Spleen (tissue), 11 donors: ENCODE measurements at regions not wholly inside any gene's neighbourhood (a gene's known extent, or its start where the extent isn't known, plus 50 kb on each side); places are given as distances from the start of the nearest gene placed in this dataset.

Experiments used
- DNase-seq: peaks from one replicate; pipeline ENCODE4 v3.0.0-alpha.2; 2020
- H3K27ac ChIP-seq, 8 donors: fragments of 200-600 bp; sonication (generic) in 7 of 8; 1 replicate in 4 of 8; 2 replicates in 4 of 8; pipeline versions ENCODE4 v1.5.0 to v1.8.0; 2016 to 2021; ENCODE audit warnings: inconsistent platforms in 4 of 8, mild to moderate bottlenecking in 4 of 8, moderate library complexity in 1 of 8
- H3K27me3 ChIP-seq, 7 donors: fragments of 200-600 bp; sonication (generic) in 6 of 7; replicated peaks in 1 of 7; 1 replicate in 4 of 7; 2 replicates in 3 of 7; pipeline versions ENCODE4 v1.5.0 to v1.8.0; 2016 to 2021; ENCODE audit warnings: inconsistent platforms in 3 of 7, mild to moderate bottlenecking in 1 of 7
- H3K36me3 ChIP-seq, 6 donors: fragments of 200-600 bp; sonication (generic) in 5 of 6; 1 replicate in 4 of 6; 2 replicates in 2 of 6; pipeline versions ENCODE4 v1.5.0 to v1.8.0; 2016 to 2021; ENCODE audit warnings: inconsistent platforms in 2 of 6
- H3K4me1 ChIP-seq, 6 donors: fragments of 200-600 bp; sonication (generic) in 5 of 6; 1 replicate in 3 of 6; 2 replicates in 3 of 6; pipeline versions ENCODE4 v1.5.0 to v1.8.0; 2016 to 2021; ENCODE audit warnings: inconsistent platforms in 3 of 6
- H3K4me3 ChIP-seq, 8 donors: fragments of 200-600 bp; sonication (generic) in 7 of 8; 1 replicate in 4 of 8; 2 replicates in 4 of 8; pipeline versions ENCODE4 v1.5.0 to v1.8.0; 2016 to 2021; ENCODE audit warnings: inconsistent platforms in 4 of 8, mild to moderate bottlenecking in 4 of 8, moderate library complexity in 2 of 8
- H3K9me3 ChIP-seq, 8 donors: fragments of 200-600 bp; sonication (generic) in 7 of 8; 1 replicate in 4 of 8; 2 replicates in 4 of 8; pipeline versions ENCODE4 v1.5.0 to v1.8.0; 2016 to 2021; ENCODE audit warnings: inconsistent platforms in 4 of 8
- CTCF ChIP-seq, 11 experiments: fragments of 200-600 bp in 7 of 11; fragments of 450-650 bp in 4 of 11; sonication (generic) in 4 of 11; IDR thresholded peaks in 8 of 11; conservative IDR thresholded peaks in 3 of 11; 1 replicate in 7 of 11; 2 replicates in 4 of 11; pipeline versions ENCODE4 v1.4.0 to v1.8.0; 2016 to 2021; ENCODE audit warnings: antibody characterized with exemption in 11 of 11, inconsistent platforms in 4 of 11, mild to moderate bottlenecking in 1 of 11
- POLR2A ChIP-seq, 3 donors: fragments of 450-650 bp; IDR thresholded peaks; one replicate each; pipeline ENCODE4 v1.5.1; 2017; ENCODE audit warnings: antibody characterized with exemption in 3 of 3, mild to moderate bottlenecking in 1 of 3
- POLR2AphosphoS5 ChIP-seq, 3 donors: sonication (generic); formaldehyde crosslinking; IDR thresholded peaks; one replicate each; pipeline ENCODE4 v1.5.1; 2017; ENCODE audit warnings: antibody characterized with exemption in 3 of 3
- whole genome bisulfite sequencing, 5 donors: extraction: QIAGEN DNeasy Blood & Tissue Kit in 3 of 5; methylation state at CpG; one replicate each; pipeline versions ENCODE4 v1.1.5 to v1.1.7; 2013 to 2018; 5-methylcytosine and 5-hydroxymethylcytosine counted together
- intact Hi-C: fragments of 100-400 bp; cut with DNase I; formaldehyde crosslinking; loops from one replicate; pipeline ENCODE4 v1.15.0; 2023; ENCODE audit warnings: low total_unique reads
- donor health status: healthy with polysubstance abuse.
- donor health status: DM: no; HTN: no; CAD: no; lungs with moderate emphysema.
- donor health status: DM: no; HTN: no; CAD: no.
- donor health status: Bipolar disorder and iron deficiency.
- donor health status: healthy.
- donor health status: DM: no; HTN: no; CAD: no.
- donor health status: DM: yes; HTN: yes; CAD: no.

- Histone ChIP-seq H3K9me3 (no peaks in the 10 kb centered on the region), H3K4me3 (no peak overlapping the region), H3K36me3 (no peaks in the 10 kb centered on the region), H3K27ac (no peak overlapping the region), H3K4me1 (no peaks in the 10 kb centered on the region), H3K27me3 (no peaks in the 10 kb centered on the region)
- no peak for DNase-seq
- no peak for TF ChIP-seq POLR2AphosphoS5 (IDR thresholded peaks at IDR 0.05)
- TF ChIP-seq POLR2A (IDR thresholded peaks at IDR 0.05), result no peak
- TF ChIP-seq CTCF (IDR thresholded peaks at IDR 0.05 in 8 of 11, conservative IDR thresholded peaks at IDR 0.05 in 3 of 11), result no peak
- WGBS, 5 donors, result 85 to 92% (median 88%) methylated on average over 5 of the region's 5 CpGs
- intact Hi-C loops, result no loop called here
These were observed 493.0 kb upstream of the ACVR2A start for GRCh38 chr2:147351784-147352183.

- H3K9me3 ChIP-seq, result peaks cover 0 to 18% (median 13%) of the 10 kb centered on the region in 8 donors
- no peaks in the 10 kb centered on the region for H3K4me1 ChIP-seq
- no peaks in the 10 kb centered on the region for H3K27me3 ChIP-seq
- intact Hi-C loops, result no loop called here
- WGBS, 5 donors, result 78 to 85% (median 83%) methylated on average over 4 of the region's 4 CpGs
- TF ChIP-seq POLR2A (IDR thresholded peaks at IDR 0.05), result no peak
- no peak for TF ChIP-seq CTCF (IDR thresholded peaks at IDR 0.05 in 8 of 11, conservative IDR thresholded peaks at IDR 0.05 in 3 of 11)
- no peak for TF ChIP-seq POLR2AphosphoS5 (IDR thresholded peaks at IDR 0.05)
- H3K4me3 ChIP-seq, result no peak overlapping the region
- DNase-seq, result no peak
- H3K27ac ChIP-seq, result no peak overlapping the region
- H3K36me3 ChIP-seq, result no peaks in the 10 kb centered on the region
These were observed 495.8 kb upstream of the ACVR2A start for GRCh38 chr2:147348931-147349555.

GRCh38 chr2:147346142-147346541 is 498.7 kb upstream of the ACVR2A start:
- Histone ChIP-seq H3K4me1 (no peaks in the 10 kb centered on the region), H3K4me3 (no peak overlapping the region), H3K27ac (no peak overlapping the region), H3K9me3 (peaks cover 0 to 18% (median 13%) of the 10 kb centered on the region in 8 donors), H3K27me3 (no peaks in the 10 kb centered on the region), H3K36me3 (no peaks in the 10 kb centered on the region)
- TF ChIP-seq CTCF (IDR thresholded peaks at IDR 0.05 in 8 of 11, conservative IDR thresholded peaks at IDR 0.05 in 3 of 11), result no peak
- no peak for TF ChIP-seq POLR2A (IDR thresholded peaks at IDR 0.05)
- TF ChIP-seq POLR2AphosphoS5 (IDR thresholded peaks at IDR 0.05), result no peak
- intact Hi-C loops, result no loop called here
- whole genome bisulfite sequencing, 5 donors, result 89 to 96% (median 93%) methylated on average over 2 of the region's 2 CpGs
- DNase-seq, result no peak

GRCh38 chr2:147345246-147345645 is 499.6 kb upstream of the ACVR2A start:
- intact Hi-C loops, result no loop called here
- WGBS, 5 donors, result 93 to 100% (median 97%) methylated on average over 1 of the region's 1 CpG

More at GRCh38 chr2:147345246-147345645, 499.6 kb upstream of the ACVR2A start:
- DNase-seq, result no peak
- Histone ChIP-seq H3K36me3 (no peaks in the 10 kb centered on the region), H3K9me3 (peaks cover 0 to 18% (median 13%) of the 10 kb centered on the region in 8 donors), H3K4me3 (no peak overlapping the region), H3K27me3 (no peaks in the 10 kb centered on the region), H3K4me1 (no peaks in the 10 kb centered on the region), H3K27ac (no peak overlapping the region)
- TF ChIP-seq CTCF (IDR thresholded peaks at IDR 0.05 in 8 of 11, conservative IDR thresholded peaks at IDR 0.05 in 3 of 11) (no peak), POLR2A (IDR thresholded peaks at IDR 0.05) (no peak), POLR2AphosphoS5 (IDR thresholded peaks at IDR 0.05) (no peak)
